H7 (cell line): ENCODE measurements at regions not wholly inside any gene's neighbourhood (a gene's known extent, or its start where the extent isn't known, plus 50 kb on each side); places are given as distances from the start of the nearest gene placed in this dataset.
"Not testable (repeated sequence)": the region's sequence is repeated elsewhere in the genome, so short reads cannot be mapped to it uniquely, and the experiment has no call there.

ENCODE experiments used
- DNase-seq: peaks from one replicate; pipeline ENCODE4 v3.0.0; 2012
- H3K27me3 ChIP-seq: 2 replicates; pipeline ENCODE4 v1.6.0; 2011; ENCODE audit warnings: mild to moderate bottlenecking, low read length; ENCODE audit not compliant: control insufficient read depth, insufficient read depth
- H3K36me3 ChIP-seq: replicated peaks from 2 replicates; pipeline ENCODE4 v1.5.1; 2011; ENCODE audit warnings: low read length; ENCODE audit not compliant: control insufficient read depth, insufficient read depth
- H3K4me3 ChIP-seq: 2 replicates; pipeline ENCODE4 v1.5.1; 2011; ENCODE audit warnings: low read depth, mild to moderate bottlenecking, control low read depth, low read length, moderate library complexity; ENCODE audit not compliant: insufficient read depth

DNA sequence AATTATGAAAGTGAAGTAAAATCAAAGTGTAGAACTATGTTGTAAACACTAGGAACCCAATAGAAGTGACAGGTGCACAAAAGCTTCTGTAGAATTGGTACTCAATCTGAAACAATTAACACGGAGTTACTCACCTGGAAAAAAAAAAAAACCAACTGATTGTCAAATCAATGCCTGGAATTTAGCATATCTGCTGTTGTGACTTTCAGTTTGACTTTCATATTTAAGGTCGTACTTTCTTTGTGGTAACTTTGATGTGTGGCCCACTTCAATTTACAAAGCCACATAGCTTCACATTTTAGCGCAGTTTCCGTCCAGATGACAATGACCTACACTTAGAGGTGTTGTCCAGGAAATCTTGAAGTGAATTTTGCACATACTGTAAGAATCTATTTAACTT lies 1124.9 kb downstream of the STIM2 start:
- Histone ChIP-seq H3K4me3 (no peak overlapping the region), H3K27me3 (no peaks in the 10 kb centered on the region), H3K36me3 (no peaks in the 10 kb centered on the region)
- DNase-seq: no peak

DNA sequence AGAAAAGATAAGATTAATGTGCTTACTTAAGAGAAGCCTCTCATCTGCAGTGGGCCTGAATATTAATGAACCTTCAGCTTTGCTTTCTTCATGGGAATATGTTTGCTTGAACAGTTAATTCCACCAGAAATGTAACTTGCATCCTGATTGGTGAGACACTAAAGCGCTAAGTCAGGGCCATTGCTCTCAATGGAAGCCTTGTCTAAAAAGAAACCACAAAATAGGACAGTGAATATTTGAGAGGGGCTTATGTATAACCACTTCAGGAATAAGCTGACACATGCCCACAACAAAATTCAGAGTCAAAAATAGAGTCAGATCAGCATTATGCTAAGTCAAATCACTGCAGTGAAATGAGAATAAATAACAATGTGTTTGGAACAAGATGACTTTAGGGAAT lies 1125.8 kb downstream of the STIM2 start:
- no peaks in the 10 kb centered on the region for H3K36me3 ChIP-seq
- no peaks in the 10 kb centered on the region for H3K27me3 ChIP-seq
- no peak overlapping the region for H3K4me3 ChIP-seq
- no peak for DNase-seq

DNA sequence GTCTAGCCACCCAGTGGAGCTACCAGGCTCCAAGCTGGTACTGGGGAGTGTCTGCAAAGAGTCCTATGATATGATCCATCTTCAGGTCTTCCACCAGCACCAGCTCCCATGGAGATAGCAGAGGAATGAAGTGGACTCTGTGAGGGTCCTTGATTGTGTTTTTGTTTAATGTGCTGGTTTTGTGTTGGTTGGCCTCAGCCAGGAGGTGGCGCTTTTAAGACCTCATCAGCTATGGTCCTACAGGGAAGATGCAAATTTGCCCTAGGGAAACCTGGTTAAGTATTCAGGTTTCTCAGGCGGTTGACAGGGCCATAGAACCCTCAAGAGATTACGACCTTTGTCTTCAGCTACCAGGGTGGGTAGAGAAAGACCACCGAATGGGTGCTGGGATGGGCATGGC lies 1141.1 kb downstream of the STIM2 start:
- Histone ChIP-seq H3K4me3 (no peak overlapping the region), H3K27me3 (no peaks in the 10 kb centered on the region), H3K36me3 (no peaks in the 10 kb centered on the region)
- no peak for DNase-seq

- no peak overlapping the region for H3K4me3 ChIP-seq
- DNase-seq: no peak
- H3K36me3 ChIP-seq: no peaks in the 10 kb centered on the region
- H3K27me3 ChIP-seq: no peaks in the 10 kb centered on the region
Observed at GRCh38 chr4:28004520-28004919, 1143.9 kb downstream of the STIM2 start.

GRCh38 chr4:28006021-28006420 lies 1145.4 kb downstream of the STIM2 start:
- H3K4me3 ChIP-seq: no peak overlapping the region
- no peak for DNase-seq
- no peaks in the 10 kb centered on the region for H3K36me3 ChIP-seq
- H3K27me3 ChIP-seq: no peaks in the 10 kb centered on the region

DNA sequence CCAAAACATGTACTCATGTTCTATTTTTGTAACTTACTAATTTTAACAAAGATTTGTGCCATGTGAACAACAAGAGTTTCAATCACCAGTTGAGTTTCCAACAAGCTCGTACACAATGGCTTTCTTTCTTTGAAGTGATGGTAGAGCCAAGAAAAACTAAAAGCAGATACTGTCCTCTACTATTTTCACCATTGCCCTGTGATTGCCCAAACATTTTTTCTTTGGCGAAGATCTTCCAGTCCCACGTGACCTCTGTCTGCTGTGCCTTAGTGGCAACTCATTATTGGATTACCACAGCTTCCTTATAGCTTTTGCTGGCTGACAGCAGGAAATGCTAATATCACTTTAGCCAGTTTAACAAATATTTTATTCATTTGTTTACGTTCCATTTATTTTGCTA lies 1147.1 kb downstream of the STIM2 start:
- Histone ChIP-seq H3K36me3 (no peaks in the 10 kb centered on the region), H3K4me3 (no peak overlapping the region), H3K27me3 (no peaks in the 10 kb centered on the region)
- DNase-seq: no peak

DNA sequence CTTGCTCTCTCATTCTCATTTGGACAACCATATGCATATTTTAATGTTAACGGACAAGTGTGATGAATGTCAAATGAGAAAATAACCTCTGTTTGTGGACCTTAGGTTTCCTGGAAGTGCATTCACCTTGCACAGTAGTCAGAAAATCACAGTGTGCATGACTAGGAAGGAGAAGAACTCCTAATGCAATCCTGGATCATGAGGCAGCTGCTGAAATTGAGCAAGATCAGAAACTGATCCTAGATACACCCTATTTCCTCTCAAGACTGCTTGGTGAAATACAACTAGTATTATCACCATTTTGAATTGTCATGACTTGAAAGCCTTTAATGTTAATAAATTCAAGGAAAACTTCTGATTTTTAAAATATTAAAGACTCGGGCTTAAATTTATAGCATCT lies 1148.9 kb downstream of the STIM2 start:
- no peaks in the 10 kb centered on the region for H3K36me3 ChIP-seq
- no peak for DNase-seq
- H3K27me3 ChIP-seq: no peaks in the 10 kb centered on the region
- no peak overlapping the region for H3K4me3 ChIP-seq

GRCh38 chr4:28010577-28011240 lies 1150.1 kb downstream of the STIM2 start:
- no peak for DNase-seq
- Histone ChIP-seq H3K36me3 (no peaks in the 10 kb centered on the region), H3K27me3 (no peaks in the 10 kb centered on the region), H3K4me3 (no peak overlapping the region)

DNA sequence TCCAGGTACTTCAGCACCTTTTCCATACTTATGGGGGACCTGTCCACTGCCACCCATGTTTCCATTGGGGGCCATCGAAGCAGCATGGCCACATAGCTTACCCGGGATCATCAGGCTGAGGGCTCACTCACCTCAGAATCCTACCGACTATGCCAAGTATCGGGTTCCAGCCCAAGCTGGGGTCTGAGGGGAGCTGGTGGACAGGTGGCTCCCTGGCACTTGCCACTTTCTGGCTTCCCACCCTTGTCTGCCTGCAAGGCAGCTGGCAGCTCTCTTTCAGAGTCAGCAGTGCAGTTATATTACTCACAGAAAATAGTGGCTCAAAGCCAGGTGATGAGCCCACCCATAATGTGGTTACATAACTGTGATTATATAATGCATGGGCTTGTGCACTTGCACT lies 1153.8 kb downstream of the STIM2 start:
- Histone ChIP-seq H3K36me3 (no peaks in the 10 kb centered on the region), H3K4me3 (no peak overlapping the region), H3K27me3 (no peaks in the 10 kb centered on the region)
- DNase-seq: no peak

DNA sequence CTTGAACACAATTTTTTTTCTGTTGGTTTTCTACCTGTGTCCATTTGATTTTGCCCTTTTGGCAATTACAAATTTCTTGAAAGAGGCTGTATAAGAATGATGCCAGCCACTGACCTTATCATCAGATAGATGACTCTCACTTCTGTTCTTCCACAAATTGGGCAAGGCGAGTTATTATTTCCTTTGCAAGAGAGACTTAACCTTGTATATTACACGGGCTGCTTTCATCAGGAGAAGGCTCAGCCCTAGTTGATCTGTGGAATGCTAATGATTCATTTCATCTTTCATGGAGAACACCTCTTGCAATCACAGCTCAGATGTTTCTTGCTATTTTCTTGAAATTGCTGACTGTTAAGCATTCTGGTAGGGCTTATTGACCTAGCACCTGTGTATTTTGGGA lies 1155.4 kb downstream of the STIM2 start:
- H3K4me3 ChIP-seq: no peak overlapping the region
- H3K36me3 ChIP-seq: no peaks in the 10 kb centered on the region
- DNase-seq: no peak
- H3K27me3 ChIP-seq: no peaks in the 10 kb centered on the region

- not testable (repeated sequence) for H3K4me3 ChIP-seq, DNase-seq, H3K27me3 ChIP-seq, H3K36me3 ChIP-seq
Observed at GRCh38 chr4:28038253-28038652, 1177.6 kb downstream of the STIM2 start.

DNA sequence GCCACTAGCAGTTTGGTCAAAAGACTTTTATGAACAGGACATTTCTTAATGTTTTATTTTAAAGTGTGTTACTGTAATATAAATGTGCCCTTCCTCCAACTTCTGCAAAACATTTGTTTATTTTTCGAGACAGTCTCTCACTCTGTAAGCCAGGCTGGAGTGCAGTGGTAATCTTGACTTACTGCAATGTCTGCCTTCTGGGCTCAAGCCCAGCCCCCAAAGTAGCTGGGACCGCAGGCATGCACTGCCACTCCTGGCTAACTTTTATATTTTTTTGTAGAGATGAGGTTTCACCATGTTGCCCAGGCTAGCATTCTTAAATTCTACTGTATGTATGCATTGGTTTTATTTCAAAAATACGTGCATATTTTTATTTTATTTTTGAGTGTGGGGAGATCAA lies 1201.9 kb downstream of the STIM2 start:
- DNase-seq: no peak

DNA sequence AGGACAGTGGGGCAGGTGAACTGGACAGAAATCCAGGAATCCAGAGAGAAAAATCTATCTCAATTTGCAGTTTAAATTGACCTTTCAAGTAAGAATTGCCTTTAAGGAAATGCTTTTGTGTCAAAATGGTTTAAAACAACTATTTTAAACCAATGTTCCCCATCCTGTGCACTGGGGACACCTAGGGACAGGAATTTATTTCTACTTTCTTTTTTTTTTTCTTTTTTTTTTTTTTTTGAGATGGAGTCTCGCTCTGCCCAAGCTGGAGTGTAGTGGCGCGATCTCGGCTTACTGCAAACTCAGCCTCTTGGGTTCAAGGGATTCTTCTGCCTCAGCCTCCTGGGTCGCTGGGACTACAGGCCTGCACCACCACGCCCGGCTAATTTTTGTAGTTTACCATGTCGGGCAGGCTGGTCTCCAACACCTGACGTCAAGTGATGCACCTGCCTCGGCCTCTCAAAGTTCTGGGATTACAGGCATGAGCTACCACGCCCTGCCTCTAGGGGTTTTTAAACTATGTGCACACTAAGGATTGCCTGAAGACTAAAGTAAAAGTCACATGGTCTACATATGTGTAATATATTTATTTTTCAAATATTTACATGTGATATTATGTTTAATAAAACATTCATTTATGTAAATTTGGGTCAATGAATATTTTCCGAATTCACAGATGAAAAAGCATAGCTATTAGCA lies 1213.4 kb downstream of the STIM2 start:
- Histone ChIP-seq H3K36me3 (no peaks in the 10 kb centered on the region), H3K4me3 (no peak overlapping the region), H3K27me3 (no peaks in the 10 kb centered on the region)
- DNase-seq: peak; percentile 1

More for the DNA sequence above, 1201.9 kb downstream of the STIM2 start:
- Histone ChIP-seq H3K27me3 (no peaks in the 10 kb centered on the region), H3K4me3 (no peak overlapping the region), H3K36me3 (no peaks in the 10 kb centered on the region)

DNA sequence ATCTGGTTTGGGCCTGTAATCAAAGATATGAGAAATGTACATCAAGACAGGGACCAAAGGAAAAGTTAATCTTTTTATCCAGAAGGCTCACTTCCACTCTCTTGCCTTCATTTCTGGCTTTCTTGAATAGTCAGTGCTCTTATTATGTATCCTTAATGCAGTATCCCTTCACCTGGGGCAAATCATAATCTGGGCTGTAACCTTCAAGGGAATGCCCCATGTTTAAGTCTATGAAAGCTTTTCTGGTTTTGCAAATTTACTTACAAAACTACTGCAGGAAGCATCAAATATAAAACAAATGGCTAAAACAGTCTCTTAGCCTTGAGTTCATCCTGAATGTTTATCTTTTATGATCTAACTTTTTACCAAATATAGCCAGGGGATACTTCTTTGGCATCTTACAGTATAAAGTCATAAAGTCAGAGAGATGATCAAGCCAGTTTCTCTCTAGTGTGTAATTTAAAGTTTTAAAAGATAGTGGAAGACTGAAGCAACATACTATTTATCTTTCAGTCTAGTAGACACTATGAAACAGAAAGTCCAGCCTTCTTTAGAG lies 1214.8 kb downstream of the STIM2 start:
- DNase-seq: no peak
- Histone ChIP-seq H3K4me3 (no peak overlapping the region), H3K36me3 (no peaks in the 10 kb centered on the region), H3K27me3 (no peaks in the 10 kb centered on the region)

DNA sequence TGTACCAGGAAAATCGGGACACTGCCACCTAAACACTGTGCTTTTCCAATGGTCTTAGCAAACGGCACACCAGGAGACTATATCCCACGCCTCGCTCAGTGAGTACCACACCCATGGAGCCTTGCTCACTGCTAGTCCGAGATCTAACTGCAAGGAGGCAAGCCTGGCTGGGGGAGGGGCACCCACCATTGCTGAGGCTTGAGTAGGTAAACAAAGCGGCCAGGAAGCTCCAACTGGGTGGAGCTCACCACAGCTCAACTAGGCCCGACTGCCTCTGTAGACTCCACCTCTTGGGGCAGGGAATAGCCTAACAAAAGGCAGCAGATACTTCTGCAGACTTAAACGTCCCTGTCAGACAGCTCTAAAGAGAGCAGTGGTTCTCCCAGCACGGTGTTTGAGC lies 1216.6 kb downstream of the STIM2 start:
- not testable (repeated sequence) for H3K4me3 ChIP-seq, H3K27me3 ChIP-seq, H3K36me3 ChIP-seq, DNase-seq
